Endodermal cell (in vitro differentiated cells): ENCODE measurements at regions not wholly inside any gene's neighbourhood (a gene's known extent, or its start where the extent isn't known, plus 50 kb on each side); places are given as distances from the start of the nearest gene placed in this dataset.

ENCODE experiments used
- DNase-seq: peaks from one replicate; pipeline ENCODE4 v3.0.0-alpha.2; 2017
- H3K27ac ChIP-seq: 2 replicates; pipeline ENCODE4 v1.5.1; 2013; ENCODE audit warnings: mild to moderate bottlenecking, low read depth, low read length, moderate library complexity
- H3K27me3 ChIP-seq: 2 replicates; pipeline ENCODE4 v1.6.1; 2013; ENCODE audit warnings: mild to moderate bottlenecking, low read length, moderate library complexity; ENCODE audit not compliant: insufficient read depth, control insufficient read depth, poor library complexity, severe bottlenecking
- H3K36me3 ChIP-seq: 2 replicates; pipeline ENCODE4 v1.7.0; 2013; ENCODE audit warnings: mild to moderate bottlenecking, low read length, moderate library complexity; ENCODE audit not compliant: control insufficient read depth, insufficient read depth
- H3K4me1 ChIP-seq: one replicate; pipeline ENCODE4 v1.7.0; 2013; ENCODE audit warnings: low read length; ENCODE audit not compliant: control insufficient read depth, insufficient read depth
- H3K4me3 ChIP-seq: 2 replicates; pipeline ENCODE4 v1.5.1; 2013; ENCODE audit warnings: mild to moderate bottlenecking, low read length, moderate library complexity
- H3K9ac ChIP-seq: 2 replicates; pipeline ENCODE4 v1.6.1; 2013; ENCODE audit warnings: mild to moderate bottlenecking, low read length, moderate library complexity; ENCODE audit not compliant: poor library complexity, severe bottlenecking; ENCODE audit errors: extremely low read depth
- H3K9me3 ChIP-seq: 2 replicates; pipeline ENCODE4 v1.6.1; 2013; ENCODE audit warnings: mild to moderate bottlenecking, low read length, moderate library complexity; ENCODE audit not compliant: control insufficient read depth
- H3K27ac Mint-ChIP-seq: 2 replicates; pipeline ENCODE4 v1.8.0; 2020; ENCODE audit warnings: mixed read lengths
- H3K27me3 Mint-ChIP-seq: 2 replicates; pipeline ENCODE4 v1.8.0; 2021; ENCODE audit warnings: mild to moderate bottlenecking, mixed read lengths; ENCODE audit not compliant: insufficient read depth
- H3K36me3 Mint-ChIP-seq: 2 replicates; pipeline ENCODE4 v1.8.0; 2020; ENCODE audit warnings: low read depth, mixed read lengths
- H3K4me1 Mint-ChIP-seq: 2 replicates; pipeline ENCODE4 v1.8.0; 2020; ENCODE audit warnings: mixed read lengths
- H3K4me3 Mint-ChIP-seq: 2 replicates; pipeline ENCODE4 v1.8.0; 2020; ENCODE audit warnings: mild to moderate bottlenecking, moderate library complexity, mixed read lengths
- H3K9me3 Mint-ChIP-seq: 2 replicates; pipeline ENCODE4 v1.8.0; 2020; ENCODE audit warnings: mild to moderate bottlenecking, mixed read lengths
- CTCF ChIP-seq: fragments of 200-600 bp; sonication (generic); conservative IDR thresholded peaks from 2 replicates; pipeline ENCODE4 v1.5.0; 2021; ENCODE audit warnings: antibody characterized with exemption, mild to moderate bottlenecking
- WGBS, 2 experiments: methylation state at CpG; one replicate each; pipeline versions ENCODE4 v1.1.5 to v1.1.7; 2013; ENCODE audit warnings: missing lambda C conversion rate in 2 of 2, mixed read lengths in 1 of 2; ENCODE audit not compliant: insufficient coverage in 1 of 2, insufficient read length in 1 of 2; 5-methylcytosine and 5-hydroxymethylcytosine counted together

DNA sequence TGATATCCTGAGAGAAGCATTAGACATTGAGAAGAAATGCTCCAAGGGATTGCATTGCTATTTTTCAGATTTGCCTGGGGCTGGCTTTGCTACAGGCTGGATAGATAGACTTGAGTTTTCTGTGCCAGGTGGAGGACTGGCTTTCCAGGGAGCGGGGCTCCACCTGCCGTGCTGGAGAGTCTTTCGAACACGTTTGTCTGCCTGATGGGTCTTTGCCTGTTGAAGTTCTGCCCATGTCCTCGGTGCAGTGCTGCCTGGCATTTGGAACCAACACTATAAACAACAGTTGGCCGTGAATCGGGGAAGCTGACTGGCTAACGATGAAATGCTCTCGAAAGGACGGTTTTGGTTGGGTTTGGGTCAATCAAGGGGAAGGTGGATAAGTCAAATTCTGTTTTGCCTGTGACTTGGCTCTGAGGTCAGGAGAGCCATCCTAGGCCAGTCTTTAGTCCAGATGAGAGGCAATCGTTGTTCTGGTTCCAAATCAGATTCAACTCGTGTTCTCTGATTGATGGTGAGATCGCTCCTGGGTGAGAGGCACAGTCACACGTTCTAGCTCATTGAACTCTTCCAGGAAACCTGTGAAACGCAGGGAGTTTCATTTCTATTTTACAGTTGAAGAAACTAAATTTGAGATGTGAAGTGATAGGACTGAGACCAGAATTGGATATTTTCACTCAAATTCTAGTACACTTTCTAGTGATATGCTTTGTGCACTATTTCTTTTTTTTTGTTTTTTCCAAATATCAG lies 599.0 kb downstream of the TYW1 start:
- peaks cover 10% of the 10 kb centered on the region for H3K27me3 Mint-ChIP-seq
- 91 to 96% methylated on average over 8 to 15 of the region's 15 CpGs for WGBS, 2 experiments
- H3K4me3 Mint-ChIP-seq, result no peak overlapping the region

GRCh38 chr7:67597161-67597560 lies 600.5 kb downstream of the TYW1 start:
- Histone ChIP-seq H3K27ac (no peak overlapping the region), H3K4me3 (no peak overlapping the region), H3K36me3 (no peaks in the 10 kb centered on the region), H3K9me3 (no peaks in the 10 kb centered on the region), H3K27me3 (no peaks in the 10 kb centered on the region), H3K4me1 (no peaks in the 10 kb centered on the region), H3K9ac (no peak overlapping the region)
- H3K4me3 Mint-ChIP-seq, result no peak overlapping the region
- no peak for TF ChIP-seq CTCF
- H3K9me3 Mint-ChIP-seq, result no peaks in the 10 kb centered on the region
- H3K4me1 Mint-ChIP-seq, result no peaks in the 10 kb centered on the region
- DNase-seq, result no peak
- no peaks in the 10 kb centered on the region for H3K36me3 Mint-ChIP-seq
- peaks cover 10% of the 10 kb centered on the region for H3K27me3 Mint-ChIP-seq
- 89 to 100% methylated on average over 2 to 3 of the region's 3 CpGs for WGBS, 2 experiments
- H3K27ac Mint-ChIP-seq, result no peak overlapping the region

More for the DNA sequence above, 599.0 kb downstream of the TYW1 start:
- Histone ChIP-seq H3K4me1 (no peaks in the 10 kb centered on the region), H3K27me3 (no peaks in the 10 kb centered on the region), H3K4me3 (no peak overlapping the region), H3K9ac (no peak overlapping the region), H3K27ac (no peak overlapping the region), H3K36me3 (no peaks in the 10 kb centered on the region), H3K9me3 (peaks cover 5% of the 10 kb centered on the region)
- no peak for TF ChIP-seq CTCF
- no peak for DNase-seq
- Mint-ChIP-seq H3K36me3 (no peaks in the 10 kb centered on the region), H3K4me1 (no peaks in the 10 kb centered on the region), H3K27ac (no peak overlapping the region), H3K9me3 (peaks cover under 1% of the 10 kb centered on the region)

DNA sequence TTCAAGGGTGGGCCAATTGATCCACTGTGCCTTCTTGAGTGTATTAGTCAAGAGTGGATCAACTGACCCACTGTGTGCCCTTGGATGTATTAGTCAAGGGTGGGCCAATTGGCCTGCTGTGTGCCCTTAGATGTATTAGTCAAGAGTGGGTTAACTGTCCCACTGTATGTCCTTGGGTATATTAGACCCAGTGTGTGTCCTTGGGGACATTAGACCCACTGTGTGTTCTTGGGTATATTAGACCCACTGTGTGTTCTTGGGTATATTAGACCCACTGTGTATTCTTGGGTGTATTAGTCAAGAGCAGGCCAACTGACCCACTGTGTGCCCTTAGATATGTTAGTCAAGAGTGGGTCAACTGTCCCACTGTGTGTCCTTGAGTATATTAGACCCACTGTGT lies 601.8 kb downstream of the TYW1 start:
- TF ChIP-seq CTCF, result no peak
- Mint-ChIP-seq H3K9me3 (no peaks in the 10 kb centered on the region), H3K4me1 (no peaks in the 10 kb centered on the region), H3K36me3 (no peaks in the 10 kb centered on the region), H3K27ac (no peak overlapping the region), H3K27me3 (peaks cover 7% of the 10 kb centered on the region), H3K4me3 (no peak overlapping the region)
- H3K27me3 ChIP-seq, result no peaks in the 10 kb centered on the region
- H3K4me3 ChIP-seq, result no peak overlapping the region
- no peak overlapping the region for H3K27ac ChIP-seq
- no peaks in the 10 kb centered on the region for H3K4me1 ChIP-seq
- H3K9ac ChIP-seq, result no peak overlapping the region
- H3K9me3 ChIP-seq, result no peaks in the 10 kb centered on the region
- no peaks in the 10 kb centered on the region for H3K36me3 ChIP-seq
- DNase-seq, result no peak
